OCI-LY1 (cell line): ENCODE measurements at regions not wholly inside any gene's neighbourhood (a gene's known extent, or its start where the extent isn't known, plus 50 kb on each side); places are given as distances from the start of the nearest gene placed in this dataset.

ENCODE experiments used
- CTCF ChIP-seq: fragments of 200-600 bp; sonication (generic), shearing (Covaris generic); IDR thresholded peaks from 2 replicates; pipeline ENCODE4 v1.5.1; 2017; ENCODE audit warnings: mild to moderate bottlenecking, antibody characterized with exemption, low read length, moderate library complexity, mixed read lengths
- EZH2 ChIP-seq: fragments of 200-600 bp; sonication (generic), shearing (Covaris generic); IDR thresholded peaks from 2 replicates; pipeline ENCODE4 v1.8.0; 2017; ENCODE audit warnings: borderline replicate concordance, mixed run types, mild to moderate bottlenecking, antibody characterized with exemption, low read length, moderate library complexity, mixed read lengths

GRCh38 chr3:117141812-117142211 is 432.2 kb downstream of the TUSC7 start:
- TF ChIP-seq CTCF (no peak), EZH2 (no peak)
